ENCODE measurements at regions not wholly inside any gene's neighbourhood (a gene's known extent, or its start where the extent isn't known, plus 50 kb on each side); places are given as distances from the start of the nearest gene placed in this dataset.

GRCh38 chr18:38586327-38586726 is 1020.7 kb upstream of the CELF4 start:
- Histone ChIP-seq H3K4me3 (ENCODE audit: extremely low read depth in 1 of 4, insufficient read depth in 2 of 4, low read depth in 3 of 4, low read length in 4 of 4) (no peak overlapping the region), H3K23ac (ENCODE audit: insufficient read length) (no peak overlapping the region), H2BK12ac (ENCODE audit: low read depth, low read length) (no peak overlapping the region), H3K23me2 (ENCODE audit: low read depth, low read length) (no peaks in the 10 kb centered on the region), H2AK5ac (ENCODE audit: low read depth, low read length) (no peak overlapping the region), H3K27me3 (replicated peaks in 1 of 4; ENCODE audit: control insufficient read depth in 3 of 4, extremely low read depth in 1 of 4, insufficient read depth in 3 of 4, low read length in 3 of 4) (no peaks in the 10 kb centered on the region), H4K91ac (replicated peaks; ENCODE audit: insufficient read length, low read length) (no peak overlapping the region), H2BK15ac (ENCODE audit: low read length) (no peak overlapping the region), H3K56ac (replicated peaks; ENCODE audit: insufficient read length, low read depth, low read length) (no peak overlapping the region), H2AFZ (ENCODE audit: low read length) (no peak overlapping the region), H3K14ac (ENCODE audit: insufficient read length) (no peak overlapping the region), H3K4ac (replicated peaks; ENCODE audit: insufficient read length, low read depth, low read length) (no peak overlapping the region), H3K9ac (replicated peaks in 1 of 4; ENCODE audit: extremely low read depth in 1 of 4, low read depth in 3 of 4, low read length in 3 of 4) (no peak overlapping the region), H3K27ac (ENCODE audit: low read depth, low read length) (no peak overlapping the region), H2BK20ac (ENCODE audit: low read length) (no peak overlapping the region), H2BK5ac (ENCODE audit: low read depth, low read length) (no peak overlapping the region), H4K5ac (ENCODE audit: insufficient read length, low read depth, low read length) (no peak overlapping the region), H4K8ac (ENCODE audit: extremely low read depth, insufficient read depth, low read length) (no peak overlapping the region), H3K9me3 (ENCODE audit: insufficient read depth in 2 of 2, low read depth in 1 of 2, low read length in 1 of 2) (no peaks in the 10 kb centered on the region), H3K79me2 (ENCODE audit: control insufficient read depth in 1 of 2, insufficient read depth in 2 of 2, low read length in 2 of 2) (no peaks in the 10 kb centered on the region), H3K4me2 (ENCODE audit: insufficient read depth in 1 of 2, low read depth in 2 of 2, low read length in 2 of 2) (no peak overlapping the region), H3K36me3 (ENCODE audit: control insufficient read depth in 2 of 4, insufficient read depth in 4 of 4, low read length in 3 of 4) (no peaks in the 10 kb centered on the region), H3K4me1 (replicated peaks in 1 of 4; ENCODE audit: control insufficient read depth in 3 of 4, insufficient read depth in 4 of 4, low read length in 3 of 4) (peaks cover 0 to 8% (median 0%) of the 10 kb centered on the region in 4 experiments; a peak in 2 of 7 replicates), H3K79me1 (ENCODE audit: low read depth, low read length) (no peaks in the 10 kb centered on the region), H2BK120ac (replicated peaks; ENCODE audit: low read depth, low read length) (no peak overlapping the region), H3K18ac (ENCODE audit: extremely low read depth, low read length) (no peak overlapping the region), H4K20me1 (replicated peaks in 1 of 2; ENCODE audit: control insufficient read depth in 1 of 2, insufficient read depth in 2 of 2, low read length in 2 of 2) (no peaks in the 10 kb centered on the region)
- CTCF ChIA-PET (ENCODE audit: partially characterized antibody) = no interaction called here
- 82% methylated on average over 2 of the region's 2 CpGs; no CpG with 5 or more reads in 1 of the 2 experiments for WGBS, 2 experiments (ENCODE audit: extremely low coverage in 1 of 2, insufficient coverage in 1 of 2, insufficient read length in 1 of 2, insufficient replicate concordance in 2 of 2, low coverage in 1 of 2, low lambda C conversion rate in 2 of 2, missing lambda C conversion rate in 1 of 2)
- no peak for TF ChIP-seq JUN (IDR thresholded peaks at IDR 0.05; ENCODE audit: low read depth, low read length)
- TF ChIP-seq POLR2AphosphoS5 (IDR thresholded peaks at IDR 0.05; ENCODE audit: low read depth, low read length) = no peak
- no peak for TF ChIP-seq SP1 (IDR thresholded peaks at IDR 0.05; ENCODE audit: low read depth, low read length)
- TF ChIP-seq BRCA1 (IDR thresholded peaks at IDR 0.05; ENCODE audit: low read depth, low read length) = no peak
- TF ChIP-seq BCL11A (IDR thresholded peaks at IDR 0.05; ENCODE audit: low read depth in 2 of 2, low read length in 2 of 2) = no peak
- no peak for TF ChIP-seq BACH1 (IDR thresholded peaks at IDR 0.05; ENCODE audit: low read length)
- FAIRE-seq = no peak
- POLR2A ChIA-PET (ENCODE audit: partially characterized antibody) = no interaction called here
- DNase-seq (ENCODE audit: low read depth in 1 of 2, low spot score in 2 of 2) = no peak

Data from H1 (cell line).